HEK293 (cell line): ENCODE measurements at regions not wholly inside any gene's neighbourhood (a gene's known extent, or its start where the extent isn't known, plus 50 kb on each side); places are given as distances from the start of the nearest gene placed in this dataset.
"Not testable (repeated sequence)": the region's sequence is repeated elsewhere in the genome, so short reads cannot be mapped to it uniquely, and the experiment has no call there.

Experiments
- CTCF ChIA-PET: fragments of 350-600 bp; formaldehyde crosslinking; extraction: SDS; loops from one replicate; lab custom pipeline; 2021; ENCODE audit warnings: antibody characterized with exemption; lab: Yijun Ruan, JAX
- POLR2A ChIA-PET: fragments of 300-600 bp; formaldehyde crosslinking; extraction: SDS; loops from one replicate; lab custom pipeline; 2020; ENCODE audit warnings: antibody characterized with exemption, inconsistent platforms; lab: Yijun Ruan, JAX
- H3K27ac ChIP-seq: fragments of 200-500 bp; sonication (Bioruptor generic); 2 replicates; pipeline ENCODE4 v1.5.1; 2014; ENCODE audit warnings: low read depth, low read length, control low read depth, inconsistent platforms; ENCODE audit errors: extremely low read depth
- H3K36me3 ChIP-seq, 2 experiments: fragments of 200-500 bp in 1 of 2; sonication (Bioruptor generic) in 1 of 2; 1 replicate in 1 of 2; 2 replicates in 1 of 2; pipeline ENCODE4 v1.5.1; 2014 to 2017; ENCODE audit warnings: inconsistent platforms in 2 of 2, low read length in 2 of 2; ENCODE audit not compliant: control insufficient read depth in 2 of 2, insufficient read depth in 1 of 2
- H3K4me1 ChIP-seq: fragments of 200-500 bp; sonication (Bioruptor generic); 2 replicates; pipeline ENCODE4 v1.5.1; 2014; ENCODE audit warnings: mild to moderate bottlenecking, low read length, inconsistent platforms; ENCODE audit not compliant: control insufficient read depth, insufficient read depth
- H3K4me3 ChIP-seq: 2 replicates; pipeline ENCODE4 v1.5.1; 2011; ENCODE audit warnings: low read depth, mild to moderate bottlenecking, control low read depth, low read length, moderate library complexity
- H3K9me3 ChIP-seq: fragments of 200-500 bp; sonication (Bioruptor generic); 2 replicates; pipeline ENCODE4 v1.5.1; 2014; ENCODE audit warnings: low read depth, low read length, inconsistent platforms; ENCODE audit not compliant: control insufficient read depth, insufficient read depth
- AEBP2 ChIP-seq: fragments of 450-650 bp; formaldehyde crosslinking; IDR thresholded peaks from 2 replicates; pipeline ENCODE4 v1.5.1; 2016; ENCODE audit warnings: missing biosample characterization, missing genetic modification characterization, borderline replicate concordance
- KLF7 ChIP-seq: fragments of 450-650 bp; formaldehyde crosslinking; IDR thresholded peaks from 2 replicates; pipeline ENCODE4 v1.5.1; 2016; ENCODE audit warnings: missing biosample characterization, missing genetic modification characterization, borderline replicate concordance
- KLF8 ChIP-seq: fragments of 450-650 bp; formaldehyde crosslinking; IDR thresholded peaks from 2 replicates; pipeline ENCODE4 v1.5.1; 2016; ENCODE audit warnings: missing biosample characterization, missing genetic modification characterization
- KLF9 ChIP-seq: fragments of 450-650 bp; formaldehyde crosslinking; IDR thresholded peaks from 2 replicates; pipeline ENCODE4 v1.5.1; 2016; ENCODE audit warnings: missing biosample characterization, missing genetic modification characterization, low read depth
- MZF1 ChIP-seq: fragments of 450-650 bp; formaldehyde crosslinking; IDR thresholded peaks from 2 replicates; pipeline ENCODE4 v1.5.1; 2017; ENCODE audit warnings: missing biosample characterization, missing genetic modification characterization, borderline replicate concordance
- OSR2 ChIP-seq: fragments of 450-650 bp; formaldehyde crosslinking; IDR thresholded peaks from 2 replicates; pipeline ENCODE4 v1.5.1; 2016; ENCODE audit warnings: missing biosample characterization, missing genetic modification characterization
- REST ChIP-seq: fragments of 450-650 bp; formaldehyde crosslinking; IDR thresholded peaks from 2 replicates; pipeline ENCODE4 v1.5.1; 2016; ENCODE audit warnings: missing biosample characterization, missing genetic modification characterization
- SCRT2 ChIP-seq: fragments of 450-650 bp; formaldehyde crosslinking; IDR thresholded peaks from 2 replicates; pipeline ENCODE4 v1.5.1; 2016; ENCODE audit warnings: missing biosample characterization, missing genetic modification characterization
- TCF7L2 ChIP-seq: IDR thresholded peaks from 2 replicates; pipeline ENCODE4 v1.6.1; 2011; ENCODE audit warnings: low read depth, mild to moderate bottlenecking, inconsistent platforms, low read length, moderate library complexity, borderline replicate concordance
- ZBTB6 ChIP-seq: fragments of 450-650 bp; formaldehyde crosslinking; IDR thresholded peaks from 2 replicates; pipeline ENCODE4 v1.5.1; 2017; ENCODE audit warnings: missing biosample characterization, missing genetic modification characterization
- ZBTB7A ChIP-seq: fragments of 450-650 bp; formaldehyde crosslinking; IDR thresholded peaks from 2 replicates; pipeline ENCODE4 v1.5.1; 2016; ENCODE audit warnings: low read depth, missing biosample characterization, missing genetic modification characterization
- ZBTB8A ChIP-seq: fragments of 450-650 bp; formaldehyde crosslinking; IDR thresholded peaks from 2 replicates; pipeline ENCODE4 v1.5.1; 2016; ENCODE audit warnings: missing biosample characterization, missing genetic modification characterization
- ZFP37 ChIP-seq: fragments of 450-650 bp; formaldehyde crosslinking; IDR thresholded peaks from 2 replicates; pipeline ENCODE4 v1.5.1; 2016; ENCODE audit warnings: missing biosample characterization, missing genetic modification characterization
- ZIC2 ChIP-seq: fragments of 450-650 bp; formaldehyde crosslinking; IDR thresholded peaks from 2 replicates; pipeline ENCODE4 v1.5.1; 2016; ENCODE audit warnings: missing biosample characterization, missing genetic modification characterization
- ZNF157 ChIP-seq: fragments of 450-650 bp; formaldehyde crosslinking; IDR thresholded peaks from 2 replicates; pipeline ENCODE4 v1.5.1; 2016; ENCODE audit warnings: missing biosample characterization, missing genetic modification characterization
- ZNF169 ChIP-seq: fragments of 450-650 bp; formaldehyde crosslinking; IDR thresholded peaks from 2 replicates; pipeline ENCODE4 v1.5.1; 2016; ENCODE audit warnings: missing biosample characterization, missing genetic modification characterization
- ZNF18 ChIP-seq: fragments of 450-650 bp; formaldehyde crosslinking; IDR thresholded peaks from 2 replicates; pipeline ENCODE4 v1.5.1; 2016; ENCODE audit warnings: missing biosample characterization, missing genetic modification characterization
- ZNF426 ChIP-seq: fragments of 450-650 bp; formaldehyde crosslinking; IDR thresholded peaks from 2 replicates; pipeline ENCODE4 v1.5.1; 2017; ENCODE audit warnings: missing biosample characterization, missing genetic modification characterization, mild to moderate bottlenecking, inconsistent platforms, moderate library complexity
- ZNF433 ChIP-seq: fragments of 450-650 bp; formaldehyde crosslinking; IDR thresholded peaks from 2 replicates; pipeline ENCODE4 v1.5.1; 2016; ENCODE audit warnings: missing biosample characterization, missing genetic modification characterization, low read depth
- ZNF510 ChIP-seq: fragments of 450-650 bp; formaldehyde crosslinking; IDR thresholded peaks from 2 replicates; pipeline ENCODE4 v1.5.1; 2018; ENCODE audit warnings: mild to moderate bottlenecking, missing genetic modification characterization, missing biosample characterization; ENCODE audit not compliant: insufficient replicate concordance
- ZNF530 ChIP-seq: fragments of 450-650 bp; formaldehyde crosslinking; IDR thresholded peaks from 2 replicates; pipeline ENCODE4 v1.5.1; 2016; ENCODE audit warnings: low read depth, missing biosample characterization, missing genetic modification characterization
- ZNF561 ChIP-seq: fragments of 450-650 bp; IDR thresholded peaks from 2 replicates; pipeline ENCODE4 v1.5.1; 2018; ENCODE audit warnings: missing biosample characterization, missing genetic modification characterization, borderline replicate concordance
- ZNF600 ChIP-seq: fragments of 450-650 bp; formaldehyde crosslinking; IDR thresholded peaks from 2 replicates; pipeline ENCODE4 v1.5.1; 2016; ENCODE audit warnings: missing biosample characterization, missing genetic modification characterization
- ZNF843 ChIP-seq: fragments of 450-650 bp; formaldehyde crosslinking; IDR thresholded peaks from 2 replicates; pipeline ENCODE4 v1.5.1; 2016; ENCODE audit warnings: missing biosample characterization, missing genetic modification characterization
- ZSCAN18 ChIP-seq: fragments of 450-650 bp; formaldehyde crosslinking; IDR thresholded peaks from 2 replicates; pipeline ENCODE4 v1.5.1; 2016; ENCODE audit warnings: missing biosample characterization, missing genetic modification characterization
- ZXDB ChIP-seq: fragments of 450-650 bp; formaldehyde crosslinking; IDR thresholded peaks from 2 replicates; pipeline ENCODE4 v1.5.1; 2016; ENCODE audit warnings: missing biosample characterization, missing genetic modification characterization

GRCh38 chr6:27791182-27791943, 120.8 kb downstream of the OR2B2 start (continued):
- TF ChIP-seq KLF9 (tag by site-specific recombination) (no peak), ZSCAN18 (tag by site-specific recombination) (0 out of 2 replicates have a peak, but pooled peaks have one; percentile 52), ZNF169 (tag by site-specific recombination) (no peak), TCF7L2 (no peak), ZNF600 (tag by site-specific recombination) (peak; percentile 73), ZNF561 (tag by site-specific recombination) (peak; percentile 84; the same call in 1 of the 2 replicates), ZFP37 (tag by site-specific recombination) (no peak), ZNF530 (tag by site-specific recombination) (no peak), ZBTB6 (tag by site-specific recombination) (0 out of 2 replicates have a peak, but pooled peaks have one; percentile 7), ZNF426 (tag by site-specific recombination) (no peak), ZBTB8A (tag by site-specific recombination) (peak; percentile 58), MZF1 (peak; percentile 24; the same call in 1 of the 2 replicates), ZNF510 (tag by site-specific recombination) (no peak), ZNF843 (tag by site-specific recombination) (no peak), REST (tag by site-specific recombination) (peak; percentile 72), ZNF157 (no peak), KLF8 (peak; percentile 67), ZXDB (tag by site-specific recombination) (no peak), KLF7 (tag by site-specific recombination) (no peak), OSR2 (no peak), SCRT2 (tag by site-specific recombination) (no peak), ZIC2 (no peak), ZNF18 (tag by site-specific recombination) (0 out of 2 replicates have a peak, but pooled peaks have one; percentile 0), AEBP2 (tag by site-specific recombination) (no peak), ZNF433 (tag by site-specific recombination) (no peak), ZBTB7A (tag by site-specific recombination) (no peak)

- H3K4me3 ChIP-seq, H3K36me3 ChIP-seq, H3K9me3 ChIP-seq, H3K4me1 ChIP-seq, H3K27ac ChIP-seq: not testable (repeated sequence)
- ChIA-PET POLR2A (interaction anchor here (1.4 kb wide), 1 partner anchor 16 kb away, joined by 8 read pairs; no protein-coding TSS in a partner anchor), CTCF (interaction anchor here (0.7 to 2.1 kb wide), 2 partner anchors 36 to 1946 kb away, joined by 4 to 6 read pairs; no protein-coding TSS in a partner anchor)
Observed at GRCh38 chr6:27788376-27788775, 123.8 kb downstream of the OR2B2 start.
